Osteoblast (primary cell): ENCODE measurements at regions not wholly inside any gene's neighbourhood (a gene's known extent, or its start where the extent isn't known, plus 50 kb on each side); places are given as distances from the start of the nearest gene placed in this dataset.

ENCODE experiments used
- DNase-seq: peaks from one replicate; pipeline ENCODE4 v3.0.0; 2011; ENCODE audit warnings: low spot score, mixed read lengths; ENCODE audit not compliant: insufficient read length; ENCODE audit errors: missing footprints
- H2AFZ ChIP-seq: 2 replicates; pipeline ENCODE4 v1.6.0; 2011; ENCODE audit warnings: mild to moderate bottlenecking, low read length
- H3K27ac ChIP-seq: 2 replicates; pipeline ENCODE4 v1.5.1; 2011; ENCODE audit warnings: mild to moderate bottlenecking, low read depth, low read length, moderate library complexity
- H3K27me3 ChIP-seq: 2 replicates; pipeline ENCODE4 v1.6.0; 2012; ENCODE audit warnings: mild to moderate bottlenecking, control low read depth, inconsistent platforms, low read length, moderate library complexity; ENCODE audit not compliant: insufficient read depth
- H3K36me3 ChIP-seq: 2 replicates; pipeline ENCODE4 v1.5.1; 2011; ENCODE audit warnings: mild to moderate bottlenecking, low read length, control low read depth, moderate library complexity; ENCODE audit not compliant: insufficient read depth
- H3K4me1 ChIP-seq: 2 replicates; pipeline ENCODE4 v1.5.1; 2011; ENCODE audit warnings: mild to moderate bottlenecking, low read length, control low read depth, moderate library complexity; ENCODE audit not compliant: insufficient read depth
- H3K4me2 ChIP-seq: 2 replicates; pipeline ENCODE4 v1.6.0; 2011; ENCODE audit warnings: mild to moderate bottlenecking, low read length; ENCODE audit not compliant: insufficient read depth
- H3K4me3 ChIP-seq: fragments of 200-600 bp; sonication (generic); 3 replicates; pipeline ENCODE4 v1.5.1; 2012; ENCODE audit warnings: mild to moderate bottlenecking, low read length, inconsistent platforms; ENCODE audit not compliant: insufficient read depth
- H3K79me2 ChIP-seq: 2 replicates; pipeline ENCODE4 v1.6.0; 2012; ENCODE audit warnings: mild to moderate bottlenecking, low read length, control low read depth, inconsistent platforms; ENCODE audit not compliant: insufficient read depth
- H3K9me3 ChIP-seq: 2 replicates; pipeline ENCODE4 v1.5.1; 2011; ENCODE audit warnings: low read depth, low read length, control low read depth
- H4K20me1 ChIP-seq: 2 replicates; pipeline ENCODE4 v1.6.0; 2012; ENCODE audit warnings: mild to moderate bottlenecking, low read length, control low read depth; ENCODE audit not compliant: insufficient read depth
- TF ChIP-seq, protein P1 (sequence below): IDR thresholded peaks from 2 replicates; pipeline ENCODE4 v1.5.1; 2011; ENCODE audit warnings: mild to moderate bottlenecking, low read depth, low read length, moderate library complexity; ENCODE audit errors: extremely low read depth

DNA sequence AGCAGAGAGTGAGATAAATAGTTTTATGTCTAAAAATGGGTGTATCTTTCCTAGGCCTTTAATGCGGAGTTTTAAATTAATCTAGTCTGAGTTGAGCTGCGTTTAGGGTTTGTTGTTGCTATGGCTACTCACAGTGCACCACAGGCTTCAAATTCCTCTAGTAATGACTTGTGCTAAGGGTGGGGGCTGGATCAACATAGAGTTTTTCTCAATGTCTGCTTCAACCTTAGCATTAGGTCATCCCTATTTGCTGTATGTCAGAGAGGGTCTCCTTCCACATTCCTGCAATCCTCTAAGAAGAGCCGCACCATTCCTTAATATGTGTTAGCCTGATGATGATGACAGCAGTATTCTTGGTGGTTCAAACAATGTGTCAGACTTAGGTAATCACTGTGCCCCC, 465.6 kb upstream of the KIF2A start:
- TF ChIP-seq, protein P1, sequence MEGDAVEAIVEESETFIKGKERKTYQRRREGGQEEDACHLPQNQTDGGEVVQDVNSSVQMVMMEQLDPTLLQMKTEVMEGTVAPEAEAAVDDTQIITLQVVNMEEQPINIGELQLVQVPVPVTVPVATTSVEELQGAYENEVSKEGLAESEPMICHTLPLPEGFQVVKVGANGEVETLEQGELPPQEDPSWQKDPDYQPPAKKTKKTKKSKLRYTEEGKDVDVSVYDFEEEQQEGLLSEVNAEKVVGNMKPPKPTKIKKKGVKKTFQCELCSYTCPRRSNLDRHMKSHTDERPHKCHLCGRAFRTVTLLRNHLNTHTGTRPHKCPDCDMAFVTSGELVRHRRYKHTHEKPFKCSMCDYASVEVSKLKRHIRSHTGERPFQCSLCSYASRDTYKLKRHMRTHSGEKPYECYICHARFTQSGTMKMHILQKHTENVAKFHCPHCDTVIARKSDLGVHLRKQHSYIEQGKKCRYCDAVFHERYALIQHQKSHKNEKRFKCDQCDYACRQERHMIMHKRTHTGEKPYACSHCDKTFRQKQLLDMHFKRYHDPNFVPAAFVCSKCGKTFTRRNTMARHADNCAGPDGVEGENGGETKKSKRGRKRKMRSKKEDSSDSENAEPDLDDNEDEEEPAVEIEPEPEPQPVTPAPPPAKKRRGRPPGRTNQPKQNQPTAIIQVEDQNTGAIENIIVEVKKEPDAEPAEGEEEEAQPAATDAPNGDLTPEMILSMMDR: no peak
- H2AFZ ChIP-seq: no peak overlapping the region
- no peaks in the 10 kb centered on the region for H3K9me3 ChIP-seq
- H3K4me2 ChIP-seq: no peak overlapping the region
- H3K27me3 ChIP-seq: no peaks in the 10 kb centered on the region
- no peak overlapping the region for H3K4me3 ChIP-seq
- no peak for DNase-seq
- no peaks in the 10 kb centered on the region for H3K79me2 ChIP-seq
- H3K4me1 ChIP-seq: no peaks in the 10 kb centered on the region
- H3K27ac ChIP-seq: no peak overlapping the region
- H4K20me1 ChIP-seq: no peaks in the 10 kb centered on the region
- no peaks in the 10 kb centered on the region for H3K36me3 ChIP-seq

DNA sequence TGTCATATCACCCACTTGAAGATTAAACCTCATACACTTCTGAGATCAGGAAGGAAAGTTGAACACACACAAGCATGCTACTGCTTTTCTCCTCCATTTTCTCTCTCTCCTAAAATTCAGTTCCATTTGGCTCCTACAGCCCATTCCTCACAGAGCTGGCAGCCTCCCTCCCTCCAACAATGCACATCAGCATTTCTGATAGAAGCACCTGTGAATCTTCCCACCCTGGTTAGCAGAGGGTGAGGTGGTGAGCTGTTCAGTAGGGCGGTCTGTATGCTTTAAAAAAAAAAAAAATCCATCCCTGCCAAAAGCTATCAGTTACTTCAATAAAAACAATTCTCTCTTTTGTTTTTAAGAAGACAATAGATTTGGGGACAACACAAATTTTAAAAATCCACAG, 463.2 kb upstream of the KIF2A start:
- H3K4me2 ChIP-seq: no peak overlapping the region
- DNase-seq: no peak
- H2AFZ ChIP-seq: no peak overlapping the region
- H3K4me3 ChIP-seq: no peak overlapping the region
- no peak overlapping the region for H3K27ac ChIP-seq
- no peaks in the 10 kb centered on the region for H3K27me3 ChIP-seq
- H3K4me1 ChIP-seq: no peaks in the 10 kb centered on the region
- no peaks in the 10 kb centered on the region for H3K79me2 ChIP-seq
- H3K9me3 ChIP-seq: no peaks in the 10 kb centered on the region
- H3K36me3 ChIP-seq: no peaks in the 10 kb centered on the region
- TF ChIP-seq, protein P1: no peak
- H4K20me1 ChIP-seq: no peaks in the 10 kb centered on the region

DNA sequence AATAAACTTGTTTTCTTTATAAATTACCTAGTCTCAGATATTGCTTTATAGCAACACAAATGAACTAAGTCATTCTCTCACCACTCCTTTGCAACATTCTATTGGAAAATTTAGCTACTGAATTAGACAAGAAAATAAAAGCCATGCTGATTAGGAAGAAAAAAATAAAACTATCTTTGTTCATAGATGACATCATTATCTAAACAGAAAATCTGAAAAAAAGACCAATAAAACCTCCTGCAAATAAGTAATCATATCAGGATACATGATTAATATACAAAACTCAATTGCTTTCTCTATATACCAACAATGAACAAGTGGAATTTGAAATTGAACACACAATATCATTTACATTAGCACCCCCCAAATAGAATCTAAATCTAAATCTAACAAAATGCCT, 455.3 kb upstream of the KIF2A start:
- no peaks in the 10 kb centered on the region for H3K27me3 ChIP-seq
- no peaks in the 10 kb centered on the region for H3K9me3 ChIP-seq
- no peaks in the 10 kb centered on the region for H4K20me1 ChIP-seq
- H3K4me2 ChIP-seq: no peak overlapping the region
- no peaks in the 10 kb centered on the region for H3K79me2 ChIP-seq
- H3K36me3 ChIP-seq: no peaks in the 10 kb centered on the region
- no peak overlapping the region for H3K27ac ChIP-seq
- no peak for DNase-seq
- H3K4me1 ChIP-seq: no peaks in the 10 kb centered on the region
- TF ChIP-seq, protein P1: no peak
- no peak overlapping the region for H3K4me3 ChIP-seq
- H2AFZ ChIP-seq: no peak overlapping the region

DNA sequence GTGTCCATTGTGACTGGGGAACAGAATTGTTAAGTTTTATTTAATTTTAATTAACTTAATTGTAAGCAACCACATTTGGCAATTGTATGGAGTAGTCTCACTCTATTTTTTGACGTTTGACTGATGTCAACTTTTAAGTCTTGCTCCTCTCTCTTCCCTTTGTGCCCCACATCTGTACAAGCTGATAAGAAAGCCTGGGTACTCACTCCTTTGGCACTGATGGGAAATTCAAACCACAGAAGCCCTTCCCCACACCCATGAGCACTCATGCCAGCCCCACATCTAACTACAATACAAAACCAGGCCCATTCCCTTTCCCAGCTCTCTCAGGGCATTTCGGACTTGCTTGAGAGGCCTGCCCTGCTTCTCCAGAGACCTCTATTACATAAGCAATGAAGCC, 451.5 kb upstream of the KIF2A start:
- Histone ChIP-seq H3K4me3 (no peak overlapping the region), H3K36me3 (no peaks in the 10 kb centered on the region), H3K4me1 (no peaks in the 10 kb centered on the region), H3K9me3 (no peaks in the 10 kb centered on the region), H3K27me3 (no peaks in the 10 kb centered on the region), H2AFZ (no peak overlapping the region), H3K4me2 (no peak overlapping the region), H3K79me2 (no peaks in the 10 kb centered on the region), H4K20me1 (no peaks in the 10 kb centered on the region), H3K27ac (no peak overlapping the region)
- TF ChIP-seq, protein P1: no peak
- DNase-seq: no peak
